PC-3 (cell line): ENCODE measurements at regions not wholly inside any gene's neighbourhood (a gene's known extent, or its start where the extent isn't known, plus 50 kb on each side); places are given as distances from the start of the nearest gene placed in this dataset.

Source experiments
- ATAC-seq: fragments of 200-7000 bp; cut with Tn5 transposase; 2 replicates; pipeline ENCODE4 v1.9.1; 2020; ENCODE audit warnings: mild to moderate bottlenecking, moderate library complexity
- BruUV-seq: library from RNA; stranded (reverse); fragments of 400-500 nt; replicated peaks from 2 replicates; lab custom pipeline; 2021; lab: Mats Ljungman, UMichigan
- CTCF ChIA-PET: fragments of 300-600 bp; sonication (Branson Sonifier 250); formaldehyde crosslinking; loops from one replicate; lab custom pipeline; 2022; ENCODE audit warnings: antibody characterized with exemption; lab: Charles Lee
- POLR2A ChIA-PET: fragments of 300-600 bp; sonication (Branson Sonifier 250); formaldehyde crosslinking; loops from one replicate; lab custom pipeline; 2022; ENCODE audit warnings: antibody characterized with exemption; ENCODE audit not compliant: unreplicated experiment; lab: Charles Lee
- DNase-seq: peaks from one replicate; pipeline ENCODE4 v3.0.0-alpha.2; 2015
- H2AFZ ChIP-seq: fragments of 300-600 bp; sonication (generic); 2 replicates; pipeline ENCODE4 v1.6.0; 2016; ENCODE audit warnings: antibody characterized with exemption, low read length
- H3F3A ChIP-seq: fragments of 300-600 bp; sonication (generic); one replicate; pipeline ENCODE4 v1.6.0; 2017; ENCODE audit warnings: antibody characterized with exemption, low read length, control low read depth, mild to moderate bottlenecking; ENCODE audit not compliant: unreplicated experiment
- H3K27ac ChIP-seq: fragments of 300-600 bp; sonication (generic); 2 replicates; pipeline ENCODE4 v1.5.1; 2016; ENCODE audit warnings: mild to moderate bottlenecking, low read length
- H3K27me3 ChIP-seq: fragments of 300-600 bp; sonication (generic); 2 replicates; pipeline ENCODE4 v1.6.1; 2016; ENCODE audit warnings: low read length, mixed read lengths
- H3K36me3 ChIP-seq: fragments of 300-600 bp; sonication (generic); 2 replicates; pipeline ENCODE4 v1.6.1; 2016; ENCODE audit warnings: low read depth, mixed run types, low read length, mixed read lengths
- H3K4me1 ChIP-seq: fragments of 300-600 bp; sonication (generic); 2 replicates; pipeline ENCODE4 v1.5.1; 2016; ENCODE audit warnings: low read length; ENCODE audit not compliant: insufficient read depth
- H3K4me2 ChIP-seq: fragments of 300-600 bp; sonication (generic); 2 replicates; pipeline ENCODE4 v1.6.0; 2016; ENCODE audit warnings: low read length
- H3K4me3 ChIP-seq: fragments of 300-600 bp; sonication (generic); 2 replicates; pipeline ENCODE4 v1.5.1; 2016; ENCODE audit warnings: mild to moderate bottlenecking, low read length, mixed read lengths
- H3K79me2 ChIP-seq: fragments of 300-600 bp; sonication (generic); 2 replicates; pipeline ENCODE4 v1.6.1; 2017; ENCODE audit warnings: low read length, mixed read lengths
- H3K9ac ChIP-seq: fragments of 300-600 bp; sonication (generic); 2 replicates; pipeline ENCODE4 v1.6.0; 2016; ENCODE audit warnings: mild to moderate bottlenecking, low read length
- H3K9me2 ChIP-seq: fragments of 300-600 bp; sonication (generic); replicated peaks from 2 replicates; pipeline ENCODE4 v1.6.1; 2016; ENCODE audit warnings: mixed run types, low read length, mixed read lengths
- H3K9me3 ChIP-seq: fragments of 300-600 bp; sonication (generic); 2 replicates; pipeline ENCODE4 v1.6.1; 2016; ENCODE audit warnings: low read length, mixed read lengths
- H4K20me1 ChIP-seq: fragments of 300-600 bp; sonication (generic); 2 replicates; pipeline ENCODE4 v1.6.1; 2016; ENCODE audit warnings: low read length, mixed read lengths
- EZH2 ChIP-seq: fragments of 300-600 bp; sonication (generic); IDR thresholded peaks from one replicate; pipeline ENCODE4 v1.6.1; 2017; ENCODE audit warnings: antibody characterized with exemption, mild to moderate bottlenecking, low read length; ENCODE audit not compliant: unreplicated experiment
- EZH2phosphoT487 ChIP-seq: fragments of 300-600 bp; sonication (generic); IDR thresholded peaks from 2 replicates; pipeline ENCODE4 v1.6.1; 2018; ENCODE audit warnings: mild to moderate bottlenecking, antibody characterized with exemption, low read length, borderline replicate concordance
- intact Hi-C: fragments of 100-400 bp; cut with micrococcal nuclease; formaldehyde crosslinking; loops from 2 replicates; pipeline ENCODE4 v1.9.0; 2023
- TF ChIP-seq, protein P1 (sequence below): fragments of 300-600 bp; sonication (generic); conservative IDR thresholded peaks from 2 replicates; pipeline ENCODE4 v1.5.1; 2017; ENCODE audit warnings: antibody characterized with exemption, low read depth, mild to moderate bottlenecking, low read length

DNA sequence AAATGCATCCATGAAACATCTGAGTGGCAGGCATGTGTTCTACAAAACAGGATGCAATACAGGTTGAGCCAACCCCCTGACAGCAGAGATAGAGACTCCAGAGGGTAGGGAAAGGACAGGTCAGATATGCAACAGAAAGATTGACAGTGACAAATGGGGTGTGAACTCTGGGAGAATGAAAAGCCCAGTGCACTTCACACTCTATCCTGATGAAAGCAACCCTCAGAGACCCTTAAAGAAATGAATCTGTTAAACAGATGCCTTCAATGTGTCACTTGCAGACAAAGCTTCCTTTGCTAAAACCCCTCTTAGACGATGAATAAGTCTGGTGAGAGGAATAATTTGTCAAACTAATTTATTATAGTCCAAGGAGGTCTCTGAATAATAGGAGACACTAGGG is 89.9 kb downstream of the RFPL4B start:
- no peak for ATAC-seq
- POLR2A ChIA-PET, result no interaction called here
- BruUV-seq, result no TSS peak

DNA sequence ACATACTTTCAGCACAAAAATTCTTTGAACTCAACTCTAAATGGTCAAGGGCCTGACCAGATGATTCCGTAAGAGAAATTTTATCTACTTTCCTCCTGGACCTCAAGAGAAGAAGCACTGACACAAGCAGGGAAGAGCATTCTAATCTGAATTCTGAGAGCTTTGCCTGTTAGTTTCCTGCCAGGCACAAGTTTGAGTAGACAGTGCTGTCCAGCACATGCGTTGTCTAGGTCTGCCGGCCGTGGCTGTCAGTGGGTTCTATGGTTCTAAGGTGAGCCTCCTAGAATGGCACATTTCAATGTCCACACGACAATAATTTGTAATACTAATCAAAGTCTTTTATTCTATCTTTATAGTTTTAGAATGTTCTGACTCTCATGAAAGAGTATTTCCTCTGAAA is 91.9 kb downstream of the RFPL4B start:
- no peak overlapping the region for H2AFZ ChIP-seq
- H3K4me3 ChIP-seq, result no peak overlapping the region
- H3K79me2 ChIP-seq, result no peaks in the 10 kb centered on the region
- TF ChIP-seq EZH2 (no peak), EZH2phosphoT487 (no peak)
- TF ChIP-seq, protein P1, sequence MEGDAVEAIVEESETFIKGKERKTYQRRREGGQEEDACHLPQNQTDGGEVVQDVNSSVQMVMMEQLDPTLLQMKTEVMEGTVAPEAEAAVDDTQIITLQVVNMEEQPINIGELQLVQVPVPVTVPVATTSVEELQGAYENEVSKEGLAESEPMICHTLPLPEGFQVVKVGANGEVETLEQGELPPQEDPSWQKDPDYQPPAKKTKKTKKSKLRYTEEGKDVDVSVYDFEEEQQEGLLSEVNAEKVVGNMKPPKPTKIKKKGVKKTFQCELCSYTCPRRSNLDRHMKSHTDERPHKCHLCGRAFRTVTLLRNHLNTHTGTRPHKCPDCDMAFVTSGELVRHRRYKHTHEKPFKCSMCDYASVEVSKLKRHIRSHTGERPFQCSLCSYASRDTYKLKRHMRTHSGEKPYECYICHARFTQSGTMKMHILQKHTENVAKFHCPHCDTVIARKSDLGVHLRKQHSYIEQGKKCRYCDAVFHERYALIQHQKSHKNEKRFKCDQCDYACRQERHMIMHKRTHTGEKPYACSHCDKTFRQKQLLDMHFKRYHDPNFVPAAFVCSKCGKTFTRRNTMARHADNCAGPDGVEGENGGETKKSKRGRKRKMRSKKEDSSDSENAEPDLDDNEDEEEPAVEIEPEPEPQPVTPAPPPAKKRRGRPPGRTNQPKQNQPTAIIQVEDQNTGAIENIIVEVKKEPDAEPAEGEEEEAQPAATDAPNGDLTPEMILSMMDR, result no peak
- H3K9ac ChIP-seq, result no peak overlapping the region
- BruUV-seq, result no TSS peak
- no peaks in the 10 kb centered on the region for H3K27me3 ChIP-seq
- intact Hi-C loops, result no loop called here
- DNase-seq (no peak), ATAC-seq (no peak)
- H3K27ac ChIP-seq, result no peak overlapping the region
- H4K20me1 ChIP-seq, result no peaks in the 10 kb centered on the region
- no peaks in the 10 kb centered on the region for H3K4me1 ChIP-seq
- H3K9me3 ChIP-seq, result no peaks in the 10 kb centered on the region
- no peaks in the 10 kb centered on the region for H3F3A ChIP-seq
- no peaks in the 10 kb centered on the region for H3K9me2 ChIP-seq
- ChIA-PET CTCF (no interaction called here), POLR2A (interaction anchor here (0.6 kb wide), 1 partner anchor 93 kb away, joined by 3 read pairs; no protein-coding TSS in a partner anchor)
- H3K4me2 ChIP-seq, result no peak overlapping the region
- no peaks in the 10 kb centered on the region for H3K36me3 ChIP-seq

More for the DNA sequence above, 89.9 kb downstream of the RFPL4B start:
- Histone ChIP-seq H3F3A (no peaks in the 10 kb centered on the region), H3K4me3 (no peak overlapping the region), H3K4me2 (no peak overlapping the region), H3K9me2 (no peaks in the 10 kb centered on the region), H3K9me3 (no peaks in the 10 kb centered on the region), H2AFZ (no peak overlapping the region), H3K27me3 (no peaks in the 10 kb centered on the region), H3K27ac (no peak overlapping the region), H3K79me2 (no peaks in the 10 kb centered on the region), H3K4me1 (peaks cover 10% of the 10 kb centered on the region), H4K20me1 (no peaks in the 10 kb centered on the region), H3K9ac (no peak overlapping the region), H3K36me3 (no peaks in the 10 kb centered on the region)
- CTCF ChIA-PET, result no interaction called here
- intact Hi-C loops, result no loop called here
- no peak for DNase-seq
- TF ChIP-seq EZH2phosphoT487 (no peak), EZH2 (no peak)
- TF ChIP-seq, protein P1, result no peak

DNA sequence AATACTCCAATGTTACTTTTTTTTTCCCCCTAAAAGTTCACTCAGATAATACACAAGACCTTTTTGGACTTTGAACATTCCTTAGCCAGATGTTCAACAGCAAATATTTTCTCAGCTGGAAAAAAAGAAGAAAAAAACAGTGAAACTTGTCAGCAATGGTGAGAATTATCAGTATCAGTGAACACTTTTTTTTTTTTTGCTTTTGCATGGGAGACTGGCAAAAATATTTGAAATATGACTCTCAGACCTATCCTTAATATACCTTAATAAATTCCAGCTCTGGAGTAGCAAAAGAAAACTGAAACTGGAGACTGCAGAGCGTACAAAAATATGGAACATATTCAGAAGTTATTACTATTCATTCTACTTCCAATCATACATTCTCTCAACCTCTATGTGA is 92.3 kb downstream of the RFPL4B start:
- Histone ChIP-seq H3K4me1 (no peaks in the 10 kb centered on the region), H3K4me3 (no peak overlapping the region), H3K9me2 (no peaks in the 10 kb centered on the region), H3F3A (no peaks in the 10 kb centered on the region), H4K20me1 (no peaks in the 10 kb centered on the region), H3K27ac (no peak overlapping the region), H3K4me2 (no peak overlapping the region), H3K9ac (no peak overlapping the region), H3K27me3 (no peaks in the 10 kb centered on the region), H3K9me3 (no peaks in the 10 kb centered on the region), H2AFZ (no peak overlapping the region), H3K36me3 (no peaks in the 10 kb centered on the region), H3K79me2 (no peaks in the 10 kb centered on the region)
- no TSS peak for BruUV-seq
- no peak for ATAC-seq
- TF ChIP-seq, protein P1, result no peak
- no peak for TF ChIP-seq EZH2
- TF ChIP-seq EZH2phosphoT487, result no peak
- ChIA-PET POLR2A (no interaction called here), CTCF (no interaction called here)
- intact Hi-C loops, result no loop called here
- no peak for DNase-seq
